Muscle layer of colon (tissue), 2 donors: ENCODE measurements at regions not wholly inside any gene's neighbourhood (a gene's known extent, or its start where the extent isn't known, plus 50 kb on each side); places are given as distances from the start of the nearest gene placed in this dataset.

Experiments used
- H3K27ac ChIP-seq: one replicate; pipeline ENCODE4 v1.7.0; 2013; ENCODE audit warnings: low read depth, mild to moderate bottlenecking, low read length, moderate library complexity
- H3K27me3 ChIP-seq, 2 donors: one replicate each; pipeline ENCODE4 v1.7.0; 2013; ENCODE audit warnings: low read length in 2 of 2, mild to moderate bottlenecking in 2 of 2; ENCODE audit not compliant: insufficient read depth in 2 of 2, control insufficient read depth in 1 of 2
- H3K36me3 ChIP-seq: one replicate; pipeline ENCODE4 v1.7.0; 2013; ENCODE audit warnings: mild to moderate bottlenecking, low read length; ENCODE audit not compliant: insufficient read depth
- H3K4me1 ChIP-seq: one replicate; pipeline ENCODE4 v1.7.0; 2013; ENCODE audit warnings: mild to moderate bottlenecking, low read length; ENCODE audit not compliant: insufficient read depth
- H3K4me3 ChIP-seq, 2 donors: one replicate each; pipeline ENCODE4 v1.7.0; 2013; ENCODE audit warnings: low read length in 2 of 2, low read depth in 1 of 2, mild to moderate bottlenecking in 1 of 2, moderate library complexity in 1 of 2
- H3K9ac ChIP-seq: one replicate; pipeline ENCODE4 v1.7.0; 2013; ENCODE audit warnings: low read length
- H3K9me3 ChIP-seq: one replicate; pipeline ENCODE4 v1.7.0; 2013; ENCODE audit warnings: mild to moderate bottlenecking, low read length
- donor health status: abdominal sarcoma.
- donor health status: Adenocarcinoma of cecum.

GRCh38 chr16:86082418-86083030 is 183.6 kb downstream of the IRF8 start:
- peaks cover 5% of the 10 kb centered on the region for H3K4me1 ChIP-seq
- no peak overlapping the region for H3K9ac ChIP-seq
- H3K27me3 ChIP-seq: no peaks in the 10 kb centered on the region
- no peaks in the 10 kb centered on the region for H3K36me3 ChIP-seq
- no peaks in the 10 kb centered on the region for H3K9me3 ChIP-seq
- H3K4me3 ChIP-seq: no peak overlapping the region
- H3K27ac ChIP-seq: no peak overlapping the region

DNA sequence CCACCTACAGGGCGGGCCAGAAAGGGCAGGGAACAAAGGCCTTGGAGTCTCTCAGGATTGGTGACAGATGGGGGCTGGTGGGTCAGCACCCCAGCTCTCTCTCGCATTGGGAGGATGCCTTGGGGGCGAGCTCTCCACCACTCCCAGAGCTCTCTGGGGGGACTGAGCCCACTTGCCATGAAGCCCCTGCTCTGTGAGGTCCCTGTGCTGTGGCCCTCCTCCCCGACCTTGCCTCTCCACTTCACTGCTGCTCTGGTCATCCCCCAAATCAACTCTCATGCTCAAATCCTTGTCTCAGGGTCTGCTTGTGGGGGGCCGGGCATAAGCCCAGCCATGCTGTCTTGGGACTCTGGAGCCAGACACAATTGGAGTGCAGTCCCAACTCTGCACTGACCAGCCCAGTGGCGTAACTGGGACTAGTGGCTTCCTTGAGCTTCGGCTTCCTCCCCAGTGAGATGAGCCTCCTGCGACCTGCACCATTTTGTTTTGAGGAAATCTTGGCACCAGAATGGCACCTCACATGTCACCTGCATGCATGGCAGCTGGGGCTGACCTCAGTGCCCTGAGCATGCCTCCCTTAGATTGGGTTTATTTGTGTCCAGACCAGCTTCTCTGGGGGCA is 184.5 kb downstream of the IRF8 start:
- Histone ChIP-seq H3K4me3 (no peak overlapping the region), H3K4me1 (no peaks in the 10 kb centered on the region), H3K9ac (no peak overlapping the region), H3K9me3 (no peaks in the 10 kb centered on the region), H3K27me3 (no peaks in the 10 kb centered on the region), H3K27ac (no peak overlapping the region), H3K36me3 (no peaks in the 10 kb centered on the region)

DNA sequence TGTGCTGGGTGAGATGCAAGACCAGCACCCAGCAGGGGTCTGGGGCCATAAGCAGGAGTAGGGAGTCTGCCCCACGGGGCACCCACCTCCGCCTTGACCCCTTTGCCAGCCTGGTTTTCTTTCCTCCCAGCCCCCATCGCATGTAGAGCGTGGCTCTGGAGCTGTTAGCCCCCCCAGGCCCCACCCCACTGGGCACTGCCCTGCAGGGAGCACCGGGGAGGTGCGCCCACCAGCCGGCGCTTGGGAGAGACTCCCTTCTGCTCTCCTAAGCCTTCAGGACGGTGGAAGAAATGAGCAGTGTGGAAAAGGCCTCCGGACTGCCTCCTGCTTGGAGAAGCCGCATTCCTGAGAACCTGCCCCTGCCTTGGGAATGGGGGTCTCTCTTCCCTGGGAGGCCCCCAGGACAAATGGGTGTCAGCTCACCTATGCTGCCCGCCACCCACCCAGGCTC is 186.2 kb downstream of the IRF8 start:
- no peaks in the 10 kb centered on the region for H3K4me1 ChIP-seq
- H3K27ac ChIP-seq: no peak overlapping the region
- H3K9me3 ChIP-seq: no peaks in the 10 kb centered on the region
- H3K27me3 ChIP-seq: no peaks in the 10 kb centered on the region
- no peak overlapping the region for H3K4me3 ChIP-seq
- H3K9ac ChIP-seq: no peak overlapping the region
- H3K36me3 ChIP-seq: no peaks in the 10 kb centered on the region

GRCh38 chr16:86085795-86086194 is 186.8 kb downstream of the IRF8 start:
- H3K27me3 ChIP-seq: no peaks in the 10 kb centered on the region
- no peak overlapping the region for H3K4me3 ChIP-seq
- H3K4me1 ChIP-seq: no peaks in the 10 kb centered on the region
- H3K36me3 ChIP-seq: no peaks in the 10 kb centered on the region
- no peak overlapping the region for H3K27ac ChIP-seq
- H3K9me3 ChIP-seq: no peaks in the 10 kb centered on the region
- H3K9ac ChIP-seq: no peak overlapping the region

DNA sequence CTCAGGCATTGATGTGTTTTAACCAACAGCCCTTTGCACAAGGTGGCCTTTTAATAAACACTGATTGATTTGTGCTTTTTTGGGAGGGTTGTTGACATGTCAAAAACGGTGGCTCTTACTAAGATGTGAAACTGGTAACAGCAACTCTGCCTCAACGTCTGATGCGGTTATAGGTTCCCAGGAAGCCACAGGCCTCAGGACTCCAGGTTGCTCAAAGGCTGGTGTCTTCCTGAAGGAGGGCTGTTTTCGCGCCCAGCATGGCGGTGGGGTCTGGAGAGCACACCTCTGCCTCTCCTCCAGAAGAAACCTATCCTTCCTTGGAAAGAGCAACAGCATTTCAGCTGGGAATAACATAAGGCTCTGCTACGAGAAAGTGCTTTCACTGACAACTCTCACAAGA is 187.5 kb downstream of the IRF8 start:
- H3K36me3 ChIP-seq: no peaks in the 10 kb centered on the region
- H3K9ac ChIP-seq: no peak overlapping the region
- no peaks in the 10 kb centered on the region for H3K4me1 ChIP-seq
- H3K4me3 ChIP-seq: no peak overlapping the region
- H3K27ac ChIP-seq: no peak overlapping the region
- no peaks in the 10 kb centered on the region for H3K9me3 ChIP-seq
- no peaks in the 10 kb centered on the region for H3K27me3 ChIP-seq

- no peaks in the 10 kb centered on the region for H3K27me3 ChIP-seq
- H3K9ac ChIP-seq: no peak overlapping the region
Observed at GRCh38 chr16:86087011-86087895, 188.3 kb downstream of the IRF8 start.

DNA sequence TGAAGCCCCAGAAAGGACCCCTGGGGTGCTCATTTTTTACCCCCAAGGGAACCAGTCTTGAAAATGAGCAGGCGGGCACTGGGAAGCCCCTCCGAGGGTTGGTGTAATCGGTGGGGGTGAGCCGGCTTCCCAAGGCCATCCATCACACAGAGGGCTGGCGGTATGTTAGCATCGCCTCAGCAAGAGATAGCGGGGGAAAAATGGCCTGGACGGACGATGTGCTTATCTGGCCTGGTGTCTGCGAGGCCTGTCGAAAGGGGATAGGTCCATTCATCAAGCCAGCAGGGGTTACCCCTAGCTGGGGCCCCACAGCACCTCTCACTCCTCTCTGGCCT is 188.9 kb downstream of the IRF8 start:
- H3K36me3 ChIP-seq: no peaks in the 10 kb centered on the region
- no peak overlapping the region for H3K27ac ChIP-seq
- no peaks in the 10 kb centered on the region for H3K4me1 ChIP-seq
- no peak overlapping the region for H3K9ac ChIP-seq
- no peaks in the 10 kb centered on the region for H3K27me3 ChIP-seq
- no peak overlapping the region for H3K4me3 ChIP-seq
- no peaks in the 10 kb centered on the region for H3K9me3 ChIP-seq

More at GRCh38 chr16:86087011-86087895, 188.3 kb downstream of the IRF8 start:
- no peaks in the 10 kb centered on the region for H3K4me1 ChIP-seq
- H3K36me3 ChIP-seq: no peaks in the 10 kb centered on the region
- no peaks in the 10 kb centered on the region for H3K9me3 ChIP-seq
- H3K27ac ChIP-seq: no peak overlapping the region
- no peak overlapping the region for H3K4me3 ChIP-seq

- H3K9me3 ChIP-seq: no peaks in the 10 kb centered on the region
- H3K9ac ChIP-seq: no peak overlapping the region
- no peaks in the 10 kb centered on the region for H3K27me3 ChIP-seq
- H3K36me3 ChIP-seq: no peaks in the 10 kb centered on the region
- no peak overlapping the region for H3K4me3 ChIP-seq
- H3K27ac ChIP-seq: no peak overlapping the region
- no peaks in the 10 kb centered on the region for H3K4me1 ChIP-seq
Observed at GRCh38 chr16:86088287-86088686, 189.3 kb downstream of the IRF8 start.

- Histone ChIP-seq H3K27ac (no peak overlapping the region), H3K4me3 (no peak overlapping the region), H3K9ac (no peak overlapping the region), H3K27me3 (no peaks in the 10 kb centered on the region), H3K36me3 (no peaks in the 10 kb centered on the region), H3K4me1 (no peaks in the 10 kb centered on the region), H3K9me3 (no peaks in the 10 kb centered on the region)
Observed at GRCh38 chr16:86088816-86089215, 189.9 kb downstream of the IRF8 start.

DNA sequence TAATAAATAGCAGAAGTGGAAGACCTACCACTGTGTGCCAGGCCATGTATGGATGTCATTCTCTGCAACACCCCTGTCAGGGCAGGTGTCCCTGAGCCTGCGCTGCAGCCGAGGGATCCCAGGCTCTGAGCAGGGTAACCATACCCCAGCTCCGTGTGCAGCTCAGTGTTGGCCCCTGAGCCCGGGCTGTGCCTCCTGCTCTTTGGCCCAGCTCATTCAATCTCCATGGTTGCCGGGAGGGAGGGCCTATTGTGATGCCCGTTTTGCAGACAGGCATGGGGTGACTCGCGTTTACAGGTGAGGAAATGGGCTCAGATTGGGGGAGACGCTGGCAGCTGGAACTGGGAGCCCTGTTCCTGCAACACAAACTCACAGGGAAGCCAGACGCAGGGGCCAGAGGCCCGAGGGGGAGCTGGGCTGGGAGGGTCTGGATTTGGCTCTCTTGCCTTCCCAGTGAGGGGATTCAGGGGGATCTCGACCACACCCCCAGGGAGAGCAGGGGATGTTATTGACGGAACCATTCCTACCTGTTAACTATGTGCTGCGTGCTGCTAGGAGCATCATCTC is 190.5 kb downstream of the IRF8 start:
- H3K4me1 ChIP-seq: peaks cover 5% of the 10 kb centered on the region
- no peak overlapping the region for H3K27ac ChIP-seq
- no peaks in the 10 kb centered on the region for H3K9me3 ChIP-seq
- no peak overlapping the region for H3K9ac ChIP-seq
- H3K4me3 ChIP-seq: no peak overlapping the region
- H3K36me3 ChIP-seq: no peaks in the 10 kb centered on the region
- H3K27me3 ChIP-seq: no peaks in the 10 kb centered on the region

DNA sequence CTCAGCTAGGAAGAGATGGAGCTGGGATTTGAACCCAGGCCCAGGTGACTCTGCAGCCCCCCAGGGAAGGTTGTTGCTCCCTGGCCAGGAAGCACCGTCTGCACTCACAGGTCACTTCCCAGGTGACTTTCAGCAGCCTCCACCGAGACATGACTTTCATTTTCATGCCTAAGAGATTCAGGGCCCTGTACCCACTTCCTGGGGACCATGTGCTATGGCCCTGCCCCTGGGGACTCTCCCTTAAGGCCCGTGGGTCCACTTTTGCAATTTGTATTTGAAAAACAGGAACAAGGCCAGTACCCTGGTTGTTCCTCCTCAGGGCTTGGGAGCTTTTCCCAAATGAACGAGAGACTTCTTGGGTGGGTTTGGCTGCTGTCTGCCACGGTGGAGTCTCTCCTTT is 191.0 kb downstream of the IRF8 start:
- Histone ChIP-seq H3K27ac (no peak overlapping the region), H3K4me3 (no peak overlapping the region), H3K4me1 (peaks cover 7% of the 10 kb centered on the region), H3K27me3 (no peaks in the 10 kb centered on the region), H3K9me3 (no peaks in the 10 kb centered on the region), H3K9ac (no peak overlapping the region), H3K36me3 (no peaks in the 10 kb centered on the region)
